ENCODE measurements at regions not wholly inside any gene's neighbourhood (a gene's known extent, or its start where the extent isn't known, plus 50 kb on each side); places are given as distances from the start of the nearest gene placed in this dataset.

DNA sequence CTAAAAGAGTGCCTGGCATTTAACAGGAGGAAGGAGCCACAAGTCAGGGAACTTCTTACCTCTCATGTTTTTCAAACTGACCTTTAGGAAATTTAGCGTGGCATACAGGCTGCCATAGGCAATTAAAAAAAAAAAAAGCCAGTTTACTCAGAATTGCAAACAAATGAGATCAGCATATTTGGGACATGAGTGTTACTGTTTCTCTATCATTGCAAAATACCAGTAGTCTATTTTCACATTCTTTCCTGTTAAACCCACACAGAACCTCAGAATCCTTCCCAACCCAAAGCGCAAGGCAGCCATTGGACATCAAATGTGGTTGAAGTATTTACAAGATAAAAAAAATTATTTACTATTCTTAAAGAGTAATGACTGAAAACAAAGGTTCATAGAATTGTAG is 366.4 kb upstream of the DYNLRB2 start:
- H3K27me3 ChIP-seq (ENCODE audit: control insufficient read depth, low read length), result no peaks in the 10 kb centered on the region
- no peaks in the 10 kb centered on the region for H3K9me3 ChIP-seq (ENCODE audit: control insufficient read depth, insufficient read depth, low read length)
- H3K79me2 ChIP-seq (ENCODE audit: control insufficient read depth, low read length), result no peaks in the 10 kb centered on the region
- H3F3A ChIP-seq (ENCODE audit: control insufficient read depth, insufficient read depth), result no peaks in the 10 kb centered on the region
- no peak overlapping the region for H3K4me3 ChIP-seq (ENCODE audit: low read length)
- H3K4me2 ChIP-seq (ENCODE audit: low read length), result no peak overlapping the region
- no peaks in the 10 kb centered on the region for H4K20me1 ChIP-seq (ENCODE audit: control insufficient read depth, insufficient read depth, low read depth, low read length)
- TF ChIP-seq, protein P1, sequence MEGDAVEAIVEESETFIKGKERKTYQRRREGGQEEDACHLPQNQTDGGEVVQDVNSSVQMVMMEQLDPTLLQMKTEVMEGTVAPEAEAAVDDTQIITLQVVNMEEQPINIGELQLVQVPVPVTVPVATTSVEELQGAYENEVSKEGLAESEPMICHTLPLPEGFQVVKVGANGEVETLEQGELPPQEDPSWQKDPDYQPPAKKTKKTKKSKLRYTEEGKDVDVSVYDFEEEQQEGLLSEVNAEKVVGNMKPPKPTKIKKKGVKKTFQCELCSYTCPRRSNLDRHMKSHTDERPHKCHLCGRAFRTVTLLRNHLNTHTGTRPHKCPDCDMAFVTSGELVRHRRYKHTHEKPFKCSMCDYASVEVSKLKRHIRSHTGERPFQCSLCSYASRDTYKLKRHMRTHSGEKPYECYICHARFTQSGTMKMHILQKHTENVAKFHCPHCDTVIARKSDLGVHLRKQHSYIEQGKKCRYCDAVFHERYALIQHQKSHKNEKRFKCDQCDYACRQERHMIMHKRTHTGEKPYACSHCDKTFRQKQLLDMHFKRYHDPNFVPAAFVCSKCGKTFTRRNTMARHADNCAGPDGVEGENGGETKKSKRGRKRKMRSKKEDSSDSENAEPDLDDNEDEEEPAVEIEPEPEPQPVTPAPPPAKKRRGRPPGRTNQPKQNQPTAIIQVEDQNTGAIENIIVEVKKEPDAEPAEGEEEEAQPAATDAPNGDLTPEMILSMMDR (IDR thresholded peaks at IDR 0.05; ENCODE audit: low read depth, low read length, poor library complexity, severe bottlenecking), result no peak
- no peak for TF ChIP-seq EZH2phosphoT487 (IDR thresholded peaks at IDR 0.05; ENCODE audit: borderline replicate concordance, low read length)
- H3K9me2 ChIP-seq (replicated peaks; ENCODE audit: control insufficient read depth, low read length), result no peaks in the 10 kb centered on the region
- H3K4me1 ChIP-seq (ENCODE audit: control insufficient read depth, low read length), result no peaks in the 10 kb centered on the region
- H3K36me3 ChIP-seq (ENCODE audit: control insufficient read depth, low read length), result no peaks in the 10 kb centered on the region
- H3K27ac ChIP-seq (ENCODE audit: low read depth, low read length), result no peak overlapping the region

DNA sequence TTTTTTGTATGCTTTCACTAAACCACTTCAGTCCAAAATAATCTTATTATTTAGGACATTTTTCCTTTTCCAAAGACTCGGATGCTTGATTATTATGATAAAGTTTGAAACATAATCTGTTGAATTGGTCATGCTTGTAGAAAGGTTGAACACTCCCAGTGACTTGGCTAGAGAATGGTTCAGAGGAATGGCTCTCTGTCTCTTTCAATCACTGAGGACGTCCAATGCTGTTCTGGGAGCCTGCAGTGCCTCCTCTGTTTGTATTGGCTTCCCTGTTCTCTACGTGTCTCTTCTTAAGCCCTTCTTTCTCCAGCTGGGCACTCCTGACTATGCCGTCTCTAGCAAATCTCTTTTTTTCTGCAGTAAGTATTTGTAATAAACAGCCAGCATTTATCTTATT is 369.0 kb upstream of the DYNLRB2 start:
- H3K9me2 ChIP-seq (replicated peaks; ENCODE audit: control insufficient read depth, low read length), result no peaks in the 10 kb centered on the region
- H3K9me3 ChIP-seq (ENCODE audit: control insufficient read depth, insufficient read depth, low read length), result no peaks in the 10 kb centered on the region
- no peak overlapping the region for H3K27ac ChIP-seq (ENCODE audit: low read depth, low read length)
- no peak overlapping the region for H3K4me3 ChIP-seq (ENCODE audit: low read length)
- H3K4me1 ChIP-seq (ENCODE audit: control insufficient read depth, low read length), result no peaks in the 10 kb centered on the region
- TF ChIP-seq EZH2phosphoT487 (IDR thresholded peaks at IDR 0.05; ENCODE audit: borderline replicate concordance, low read length), result no peak
- TF ChIP-seq, protein P1 (IDR thresholded peaks at IDR 0.05; ENCODE audit: low read depth, low read length, poor library complexity, severe bottlenecking), result no peak
- H3F3A ChIP-seq (ENCODE audit: control insufficient read depth, insufficient read depth), result no peaks in the 10 kb centered on the region
- H3K4me2 ChIP-seq (ENCODE audit: low read length), result no peak overlapping the region
- H3K36me3 ChIP-seq (ENCODE audit: control insufficient read depth, low read length), result no peaks in the 10 kb centered on the region
- H3K79me2 ChIP-seq (ENCODE audit: control insufficient read depth, low read length), result no peaks in the 10 kb centered on the region
- H3K27me3 ChIP-seq (ENCODE audit: control insufficient read depth, low read length), result no peaks in the 10 kb centered on the region
- H4K20me1 ChIP-seq (ENCODE audit: control insufficient read depth, insufficient read depth, low read depth, low read length), result no peaks in the 10 kb centered on the region

DNA sequence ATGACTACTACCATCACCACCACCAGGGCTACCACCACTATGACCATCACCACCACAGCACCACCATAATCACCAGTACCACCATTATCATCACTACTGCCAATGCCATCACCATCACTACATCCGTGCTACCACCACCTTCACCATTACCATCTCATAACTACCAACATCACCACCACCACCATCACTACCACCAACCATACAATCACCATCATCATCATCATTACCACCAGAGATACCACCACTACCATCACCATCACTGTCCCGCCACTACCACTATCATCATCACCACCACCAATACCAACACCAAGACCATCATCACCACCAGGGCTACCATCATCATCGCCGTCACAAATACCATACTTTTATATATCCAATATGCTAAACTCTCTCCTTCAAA is 369.6 kb upstream of the DYNLRB2 start:
- Histone ChIP-seq H3K27ac (ENCODE audit: low read depth, low read length) (no peak overlapping the region), H3K36me3 (ENCODE audit: control insufficient read depth, low read length) (no peaks in the 10 kb centered on the region), H3K9me2 (replicated peaks; ENCODE audit: control insufficient read depth, low read length) (no peaks in the 10 kb centered on the region), H3K4me2 (ENCODE audit: low read length) (no peak overlapping the region), H3K79me2 (ENCODE audit: control insufficient read depth, low read length) (no peaks in the 10 kb centered on the region), H3K9me3 (ENCODE audit: control insufficient read depth, insufficient read depth, low read length) (no peaks in the 10 kb centered on the region), H4K20me1 (ENCODE audit: control insufficient read depth, insufficient read depth, low read depth, low read length) (no peaks in the 10 kb centered on the region), H3K27me3 (ENCODE audit: control insufficient read depth, low read length) (no peaks in the 10 kb centered on the region), H3F3A (ENCODE audit: control insufficient read depth, insufficient read depth) (no peaks in the 10 kb centered on the region), H3K4me3 (ENCODE audit: low read length) (no peak overlapping the region), H3K4me1 (ENCODE audit: control insufficient read depth, low read length) (no peaks in the 10 kb centered on the region)
- no peak for TF ChIP-seq EZH2phosphoT487 (IDR thresholded peaks at IDR 0.05; ENCODE audit: borderline replicate concordance, low read length)
- TF ChIP-seq, protein P1 (IDR thresholded peaks at IDR 0.05; ENCODE audit: low read depth, low read length, poor library complexity, severe bottlenecking), result no peak

All from DOHH2 (cell line).